PC-3 (cell line): ENCODE measurements at regions not wholly inside any gene's neighbourhood (a gene's known extent, or its start where the extent isn't known, plus 50 kb on each side); places are given as distances from the start of the nearest gene placed in this dataset.

ENCODE experiments used
- ATAC-seq: fragments of 200-7000 bp; cut with Tn5 transposase; 2 replicates; pipeline ENCODE4 v1.9.1; 2020; ENCODE audit warnings: mild to moderate bottlenecking, moderate library complexity
- BruUV-seq: library from RNA; stranded (reverse); fragments of 400-500 nt; replicated peaks from 2 replicates; lab custom pipeline; 2021; lab: Mats Ljungman, UMichigan
- CTCF ChIA-PET: fragments of 300-600 bp; sonication (Branson Sonifier 250); formaldehyde crosslinking; loops from one replicate; lab custom pipeline; 2022; ENCODE audit warnings: antibody characterized with exemption; lab: Charles Lee
- POLR2A ChIA-PET: fragments of 300-600 bp; sonication (Branson Sonifier 250); formaldehyde crosslinking; loops from one replicate; lab custom pipeline; 2022; ENCODE audit warnings: antibody characterized with exemption; ENCODE audit not compliant: unreplicated experiment; lab: Charles Lee
- DNase-seq: peaks from one replicate; pipeline ENCODE4 v3.0.0-alpha.2; 2015
- H2AFZ ChIP-seq: fragments of 300-600 bp; sonication (generic); 2 replicates; pipeline ENCODE4 v1.6.0; 2016; ENCODE audit warnings: antibody characterized with exemption, low read length
- H3F3A ChIP-seq: fragments of 300-600 bp; sonication (generic); one replicate; pipeline ENCODE4 v1.6.0; 2017; ENCODE audit warnings: antibody characterized with exemption, low read length, control low read depth, mild to moderate bottlenecking; ENCODE audit not compliant: unreplicated experiment
- H3K27ac ChIP-seq: fragments of 300-600 bp; sonication (generic); 2 replicates; pipeline ENCODE4 v1.5.1; 2016; ENCODE audit warnings: mild to moderate bottlenecking, low read length
- H3K27me3 ChIP-seq: fragments of 300-600 bp; sonication (generic); 2 replicates; pipeline ENCODE4 v1.6.1; 2016; ENCODE audit warnings: low read length, mixed read lengths
- H3K36me3 ChIP-seq: fragments of 300-600 bp; sonication (generic); 2 replicates; pipeline ENCODE4 v1.6.1; 2016; ENCODE audit warnings: low read depth, mixed run types, low read length, mixed read lengths
- H3K4me1 ChIP-seq: fragments of 300-600 bp; sonication (generic); 2 replicates; pipeline ENCODE4 v1.5.1; 2016; ENCODE audit warnings: low read length; ENCODE audit not compliant: insufficient read depth
- H3K4me2 ChIP-seq: fragments of 300-600 bp; sonication (generic); 2 replicates; pipeline ENCODE4 v1.6.0; 2016; ENCODE audit warnings: low read length
- H3K4me3 ChIP-seq: fragments of 300-600 bp; sonication (generic); 2 replicates; pipeline ENCODE4 v1.5.1; 2016; ENCODE audit warnings: mild to moderate bottlenecking, low read length, mixed read lengths
- H3K79me2 ChIP-seq: fragments of 300-600 bp; sonication (generic); 2 replicates; pipeline ENCODE4 v1.6.1; 2017; ENCODE audit warnings: low read length, mixed read lengths
- H3K9ac ChIP-seq: fragments of 300-600 bp; sonication (generic); 2 replicates; pipeline ENCODE4 v1.6.0; 2016; ENCODE audit warnings: mild to moderate bottlenecking, low read length
- H3K9me2 ChIP-seq: fragments of 300-600 bp; sonication (generic); replicated peaks from 2 replicates; pipeline ENCODE4 v1.6.1; 2016; ENCODE audit warnings: mixed run types, low read length, mixed read lengths
- H3K9me3 ChIP-seq: fragments of 300-600 bp; sonication (generic); 2 replicates; pipeline ENCODE4 v1.6.1; 2016; ENCODE audit warnings: low read length, mixed read lengths
- H4K20me1 ChIP-seq: fragments of 300-600 bp; sonication (generic); 2 replicates; pipeline ENCODE4 v1.6.1; 2016; ENCODE audit warnings: low read length, mixed read lengths
- EZH2 ChIP-seq: fragments of 300-600 bp; sonication (generic); IDR thresholded peaks from one replicate; pipeline ENCODE4 v1.6.1; 2017; ENCODE audit warnings: antibody characterized with exemption, mild to moderate bottlenecking, low read length; ENCODE audit not compliant: unreplicated experiment
- EZH2phosphoT487 ChIP-seq: fragments of 300-600 bp; sonication (generic); IDR thresholded peaks from 2 replicates; pipeline ENCODE4 v1.6.1; 2018; ENCODE audit warnings: mild to moderate bottlenecking, antibody characterized with exemption, low read length, borderline replicate concordance
- intact Hi-C: fragments of 100-400 bp; cut with micrococcal nuclease; formaldehyde crosslinking; loops from 2 replicates; pipeline ENCODE4 v1.9.0; 2023
- TF ChIP-seq, protein P1 (sequence below): fragments of 300-600 bp; sonication (generic); conservative IDR thresholded peaks from 2 replicates; pipeline ENCODE4 v1.5.1; 2017; ENCODE audit warnings: antibody characterized with exemption, low read depth, mild to moderate bottlenecking, low read length

DNA sequence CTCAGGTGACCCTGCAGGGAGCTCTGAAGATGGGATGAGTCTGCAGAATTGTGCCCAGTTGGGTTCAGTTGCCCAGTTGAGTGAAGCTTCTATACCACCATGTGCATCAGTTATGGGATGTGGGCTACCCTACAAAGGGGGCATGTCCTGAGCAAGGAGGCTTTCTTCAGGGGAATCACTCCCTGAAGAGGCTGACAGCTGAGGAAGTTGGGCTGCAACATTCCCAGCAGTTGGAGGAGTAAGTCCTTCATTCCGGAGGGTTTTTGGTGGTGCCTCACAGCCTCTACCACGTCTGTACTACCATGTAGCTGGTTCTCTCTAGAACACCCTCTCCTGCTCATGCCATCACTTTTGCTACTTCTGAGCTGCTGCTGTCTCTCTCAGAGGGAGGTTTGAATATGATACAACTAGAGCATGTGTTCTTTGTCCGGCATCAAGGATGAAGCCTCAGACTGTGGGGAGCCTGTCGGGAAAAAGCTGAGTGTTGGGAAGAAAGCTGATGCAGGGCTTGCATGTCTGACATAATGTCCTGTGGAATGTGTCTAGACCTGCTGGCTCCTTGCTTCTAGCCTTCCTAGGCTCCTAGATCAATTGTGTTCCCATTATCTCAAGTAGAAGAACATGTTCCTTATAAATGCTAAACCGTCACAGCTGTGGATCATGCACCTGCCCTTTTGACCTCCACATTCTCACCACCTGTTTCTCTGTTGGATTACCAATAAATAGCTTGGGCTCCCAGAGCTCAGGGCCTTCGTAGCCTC lies 355.8 kb downstream of the CCSER2 start:
- 0 out of 2 replicates have a peak, but pooled peaks cover 5% of the 10 kb centered on the region for H3K27me3 ChIP-seq
- ChIA-PET CTCF (no interaction called here), POLR2A (no interaction called here)
- no peak overlapping the region for H3K4me2 ChIP-seq
- intact Hi-C loops: no loop called here
- no peak for DNase-seq
- no peaks in the 10 kb centered on the region for H3K9me2 ChIP-seq
- no peak for TF ChIP-seq EZH2
- no peak for TF ChIP-seq EZH2phosphoT487
- no peaks in the 10 kb centered on the region for H3K4me1 ChIP-seq
- no peak overlapping the region for H2AFZ ChIP-seq
- BruUV-seq: no TSS peak
- no peaks in the 10 kb centered on the region for H3F3A ChIP-seq
- no peak overlapping the region for H3K9ac ChIP-seq
- no peaks in the 10 kb centered on the region for H3K79me2 ChIP-seq
- no peaks in the 10 kb centered on the region for H3K9me3 ChIP-seq
- no peaks in the 10 kb centered on the region for H3K36me3 ChIP-seq
- H3K4me3 ChIP-seq: no peak overlapping the region
- no peaks in the 10 kb centered on the region for H4K20me1 ChIP-seq
- no peak for ATAC-seq
- no peak overlapping the region for H3K27ac ChIP-seq

DNA sequence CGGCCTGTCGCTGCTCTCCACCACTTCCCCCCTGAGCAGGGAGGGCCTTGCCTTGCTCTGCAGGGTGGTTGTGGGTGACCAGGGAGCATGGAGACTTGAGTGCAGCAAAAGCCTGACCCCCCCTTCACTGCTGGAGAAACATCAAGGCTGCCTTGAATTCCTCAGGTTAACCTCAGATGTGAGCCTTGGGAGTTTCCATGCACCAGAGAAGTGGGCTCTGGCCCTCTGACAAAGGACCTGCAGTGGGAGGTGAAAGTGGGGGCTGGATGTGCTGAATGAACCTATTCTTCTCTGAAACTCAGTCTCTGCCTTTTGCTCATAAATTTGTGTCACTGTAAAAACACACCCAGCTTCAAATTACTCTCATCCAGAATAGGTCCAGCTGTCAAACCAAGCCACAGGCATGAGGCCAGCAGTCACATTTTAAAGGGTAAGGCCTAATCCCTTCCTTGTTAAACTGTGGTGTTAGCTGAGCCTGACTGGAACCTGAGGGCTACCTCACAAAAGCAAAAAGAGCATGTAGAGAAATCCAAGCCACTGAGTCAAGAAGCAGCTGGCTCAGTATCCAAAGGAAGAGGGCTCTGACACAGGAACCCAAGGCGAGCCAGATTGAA lies 356.8 kb downstream of the CCSER2 start:
- no peak for DNase-seq

DNA sequence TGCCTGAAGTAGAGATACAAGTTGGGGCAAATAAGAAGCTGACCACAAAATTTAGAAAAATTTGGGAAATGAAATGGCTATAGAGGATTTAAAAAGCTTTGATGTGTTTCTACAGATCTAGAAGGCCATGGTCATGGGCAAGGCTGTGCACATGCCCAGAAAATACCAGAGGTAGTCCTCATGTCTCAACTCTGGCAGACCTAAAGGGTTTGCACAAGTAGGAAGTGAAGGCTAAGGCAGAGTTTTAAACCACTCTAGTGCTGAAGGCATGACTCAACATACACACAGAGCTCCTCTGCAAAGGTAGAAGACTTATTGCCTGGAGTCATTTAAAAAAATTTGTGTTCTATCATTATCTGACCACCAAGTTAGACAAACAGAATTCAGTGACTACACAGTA lies 364.6 kb downstream of the CCSER2 start:
- no peak overlapping the region for H3K4me2 ChIP-seq
- POLR2A ChIA-PET: no interaction called here
- no peaks in the 10 kb centered on the region for H3K4me1 ChIP-seq
- peaks cover 8% of the 10 kb centered on the region; the same call in 1 of the 2 replicates for H3K27me3 ChIP-seq
- no peaks in the 10 kb centered on the region for H3F3A ChIP-seq
- no peaks in the 10 kb centered on the region for H3K36me3 ChIP-seq
- intact Hi-C loops: no loop called here
- TF ChIP-seq EZH2phosphoT487 (no peak), EZH2 (no peak)
- TF ChIP-seq, protein P1, sequence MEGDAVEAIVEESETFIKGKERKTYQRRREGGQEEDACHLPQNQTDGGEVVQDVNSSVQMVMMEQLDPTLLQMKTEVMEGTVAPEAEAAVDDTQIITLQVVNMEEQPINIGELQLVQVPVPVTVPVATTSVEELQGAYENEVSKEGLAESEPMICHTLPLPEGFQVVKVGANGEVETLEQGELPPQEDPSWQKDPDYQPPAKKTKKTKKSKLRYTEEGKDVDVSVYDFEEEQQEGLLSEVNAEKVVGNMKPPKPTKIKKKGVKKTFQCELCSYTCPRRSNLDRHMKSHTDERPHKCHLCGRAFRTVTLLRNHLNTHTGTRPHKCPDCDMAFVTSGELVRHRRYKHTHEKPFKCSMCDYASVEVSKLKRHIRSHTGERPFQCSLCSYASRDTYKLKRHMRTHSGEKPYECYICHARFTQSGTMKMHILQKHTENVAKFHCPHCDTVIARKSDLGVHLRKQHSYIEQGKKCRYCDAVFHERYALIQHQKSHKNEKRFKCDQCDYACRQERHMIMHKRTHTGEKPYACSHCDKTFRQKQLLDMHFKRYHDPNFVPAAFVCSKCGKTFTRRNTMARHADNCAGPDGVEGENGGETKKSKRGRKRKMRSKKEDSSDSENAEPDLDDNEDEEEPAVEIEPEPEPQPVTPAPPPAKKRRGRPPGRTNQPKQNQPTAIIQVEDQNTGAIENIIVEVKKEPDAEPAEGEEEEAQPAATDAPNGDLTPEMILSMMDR: no peak
- H4K20me1 ChIP-seq: no peaks in the 10 kb centered on the region
- no peak overlapping the region for H3K27ac ChIP-seq
- DNase-seq: peak; percentile 2
- H3K79me2 ChIP-seq: no peaks in the 10 kb centered on the region
- CTCF ChIA-PET: no interaction called here
- H3K9ac ChIP-seq: no peak overlapping the region
- H2AFZ ChIP-seq: no peak overlapping the region
- BruUV-seq: no TSS peak
- no peak overlapping the region for H3K4me3 ChIP-seq
- no peaks in the 10 kb centered on the region for H3K9me2 ChIP-seq
- H3K9me3 ChIP-seq: 0 out of 2 replicates have a peak, but pooled peaks cover 3% of the 10 kb centered on the region
- ATAC-seq: no peak

More for the DNA sequence above, 356.8 kb downstream of the CCSER2 start:
- H3K9me2 ChIP-seq: no peaks in the 10 kb centered on the region
- no peak overlapping the region for H3K4me3 ChIP-seq
- no peak overlapping the region for H3K27ac ChIP-seq
- H3K4me2 ChIP-seq: no peak overlapping the region
- ChIA-PET POLR2A (no interaction called here), CTCF (no interaction called here)
- H3K79me2 ChIP-seq: no peaks in the 10 kb centered on the region
- BruUV-seq: no TSS peak
- no peaks in the 10 kb centered on the region for H4K20me1 ChIP-seq
- ATAC-seq: no peak
- intact Hi-C loops: no loop called here
- H3K9ac ChIP-seq: no peak overlapping the region
- TF ChIP-seq, protein P1: no peak
- TF ChIP-seq EZH2phosphoT487: no peak
- no peak for TF ChIP-seq EZH2
- H3K27me3 ChIP-seq: 0 out of 2 replicates have a peak, but pooled peaks cover 5% of the 10 kb centered on the region
- no peak overlapping the region for H2AFZ ChIP-seq
- no peaks in the 10 kb centered on the region for H3K4me1 ChIP-seq
- H3K9me3 ChIP-seq: no peaks in the 10 kb centered on the region
- H3K36me3 ChIP-seq: no peaks in the 10 kb centered on the region
- H3F3A ChIP-seq: no peaks in the 10 kb centered on the region
